Keratinocyte (primary cell): ENCODE measurements at regions not wholly inside any gene's neighbourhood (a gene's known extent, or its start where the extent isn't known, plus 50 kb on each side); places are given as distances from the start of the nearest gene placed in this dataset.

Experiments used
- DNase-seq: peaks from one replicate; pipeline ENCODE4 v3.0.0-alpha.2; 2011; ENCODE audit warnings: low read depth, missing footprints, low spot score
- FAIRE-seq: peaks from 2 replicates; lab custom pipeline; 2011; peaks lifted over from hg19 to GRCh38; lab: Jason Lieb, UNC
- H2AFZ ChIP-seq: 2 replicates; pipeline ENCODE4 v1.6.0; 2012; ENCODE audit warnings: low read length, control low read depth, inconsistent platforms; ENCODE audit not compliant: control insufficient read depth
- H3K27ac ChIP-seq: 2 replicates; pipeline ENCODE4 v1.5.1; 2011; ENCODE audit warnings: low read length; ENCODE audit not compliant: control insufficient read depth, insufficient read depth
- H3K27me3 ChIP-seq: 3 replicates; pipeline ENCODE4 v1.6.0; 2011; ENCODE audit warnings: low read length; ENCODE audit not compliant: control insufficient read depth, insufficient read depth; ENCODE audit errors: extremely low read depth
- H3K36me3 ChIP-seq, 2 experiments: 2 replicates in 1 of 2; 3 replicates in 1 of 2; pipeline ENCODE4 v1.5.1; 2011; ENCODE audit warnings: low read length in 2 of 2, mild to moderate bottlenecking in 1 of 2; ENCODE audit not compliant: control insufficient read depth in 2 of 2, insufficient read depth in 2 of 2; ENCODE audit errors: extremely low read depth in 1 of 2
- H3K4me1 ChIP-seq: 3 replicates; pipeline ENCODE4 v1.5.1; 2011; ENCODE audit warnings: low read length; ENCODE audit not compliant: control insufficient read depth, insufficient read depth; ENCODE audit errors: extremely low read depth
- H3K4me2 ChIP-seq: 3 replicates; pipeline ENCODE4 v1.6.0; 2011; ENCODE audit warnings: low read depth, low read length; ENCODE audit not compliant: control insufficient read depth, insufficient read depth; ENCODE audit errors: extremely low read depth
- H3K4me3 ChIP-seq, 3 experiments: fragments of 200-600 bp in 1 of 3; sonication (generic) in 1 of 3; 2 replicates in 2 of 3; 3 replicates in 1 of 3; pipeline ENCODE4 v1.5.1; 2011 to 2016; ENCODE audit warnings: low read length in 3 of 3, mild to moderate bottlenecking in 3 of 3, control low read depth in 2 of 3, inconsistent platforms in 1 of 3, low read depth in 1 of 3, mixed read lengths in 1 of 3, mixed run types in 1 of 3, moderate library complexity in 1 of 3; ENCODE audit not compliant: control insufficient read depth in 2 of 3, insufficient read depth in 2 of 3; ENCODE audit errors: extremely low read depth in 1 of 3
- H3K79me2 ChIP-seq: 2 replicates; pipeline ENCODE4 v1.6.0; 2012; ENCODE audit warnings: low read length; ENCODE audit not compliant: control insufficient read depth, insufficient read depth
- H3K9ac ChIP-seq: 3 replicates; pipeline ENCODE4 v1.6.0; 2011; ENCODE audit warnings: low read length; ENCODE audit not compliant: control insufficient read depth, insufficient read depth; ENCODE audit errors: extremely low read depth
- H3K9me1 ChIP-seq: 3 replicates; pipeline ENCODE4 v1.6.0; 2011; ENCODE audit warnings: low read length; ENCODE audit not compliant: control insufficient read depth, insufficient read depth; ENCODE audit errors: extremely low read depth
- H3K9me3 ChIP-seq: 2 replicates; pipeline ENCODE4 v1.5.1; 2012; ENCODE audit warnings: low read depth, low read length; ENCODE audit not compliant: control insufficient read depth
- H4K20me1 ChIP-seq: 3 replicates; pipeline ENCODE4 v1.6.0; 2011; ENCODE audit warnings: low read length; ENCODE audit not compliant: control insufficient read depth, insufficient read depth; ENCODE audit errors: extremely low read depth
- CTCF ChIP-seq, 3 experiments: IDR thresholded peaks in 1 of 3; conservative IDR thresholded peaks in 1 of 3; optimal IDR thresholded peaks in 1 of 3; 2 replicates in 2 of 3; 3 replicates in 1 of 3; pipeline versions ENCODE3 to v1.5.1; 2011; ENCODE audit warnings: low read length in 3 of 3, mild to moderate bottlenecking in 3 of 3, moderate library complexity in 2 of 3, control low read depth in 1 of 3, inconsistent platforms in 1 of 3; ENCODE audit not compliant: insufficient read depth in 2 of 3; ENCODE audit errors: extremely low read depth in 1 of 3
- EZH2 ChIP-seq: IDR thresholded peaks from one replicate; pipeline ENCODE4 v1.6.1; 2012; ENCODE audit warnings: inconsistent platforms, mild to moderate bottlenecking, low read length, moderate library complexity
- dilution Hi-C: fragments of 300-500 bp; cut with MboI; formaldehyde crosslinking; loops from one replicate; pipeline ENCODE4 v1.7.0; 2020; ENCODE audit warnings: low sequenced_read_pairs; ENCODE audit not compliant: extremely low pct_ligation_motif_present

- no peaks in the 10 kb centered on the region for H3K4me1 ChIP-seq
- FAIRE-seq (no peak), DNase-seq (no peak)
- H2AFZ ChIP-seq = no peak overlapping the region
- no peaks in the 10 kb centered on the region for H3K9me3 ChIP-seq
- no peaks in the 10 kb centered on the region for H3K27me3 ChIP-seq
- no peak overlapping the region for H3K27ac ChIP-seq
- no peaks in the 10 kb centered on the region for H3K36me3 ChIP-seq
- H3K9ac ChIP-seq = no peak overlapping the region
- no peaks in the 10 kb centered on the region for H3K79me2 ChIP-seq
- H3K4me3 ChIP-seq = no peak overlapping the region
- H3K4me2 ChIP-seq = no peak overlapping the region
- no peaks in the 10 kb centered on the region for H4K20me1 ChIP-seq
- no peaks in the 10 kb centered on the region for H3K9me1 ChIP-seq
- dilution Hi-C loops = no loop called here
- TF ChIP-seq CTCF (optimal IDR thresholded peaks at IDR 0.05 in 1 of 3, IDR thresholded peaks at IDR 0.05 in 1 of 3, conservative IDR thresholded peaks at IDR 0.05 in 1 of 3; ENCODE audit: extremely low read depth in 1 of 3, insufficient read depth in 2 of 3, low read length in 3 of 3) = no peak
- TF ChIP-seq EZH2 = no peak
Measured at GRCh38 chr3:106413683-106414082, 544.9 kb upstream of the CBLB start.

GRCh38 chr3:106420628-106421027 lies 551.8 kb upstream of the CBLB start:
- Histone ChIP-seq H3K9me3 (no peaks in the 10 kb centered on the region), H3K4me2 (no peak overlapping the region), H3K79me2 (no peaks in the 10 kb centered on the region), H3K36me3 (no peaks in the 10 kb centered on the region), H3K4me3 (no peak overlapping the region), H2AFZ (no peak overlapping the region), H4K20me1 (no peaks in the 10 kb centered on the region), H3K4me1 (no peaks in the 10 kb centered on the region), H3K9me1 (no peaks in the 10 kb centered on the region), H3K27me3 (no peaks in the 10 kb centered on the region), H3K9ac (no peak overlapping the region), H3K27ac (no peak overlapping the region)
- TF ChIP-seq CTCF (optimal IDR thresholded peaks at IDR 0.05 in 1 of 3, IDR thresholded peaks at IDR 0.05 in 1 of 3, conservative IDR thresholded peaks at IDR 0.05 in 1 of 3; ENCODE audit: extremely low read depth in 1 of 3, insufficient read depth in 2 of 3, low read length in 3 of 3) = no peak
- TF ChIP-seq EZH2 = no peak
- no peak for FAIRE-seq
- dilution Hi-C loops = no loop called here
- DNase-seq = no peak
